Cardiac muscle cell (in vitro differentiated cells and primary cell): ENCODE measurements at regions not wholly inside any gene's neighbourhood (a gene's known extent, or its start where the extent isn't known, plus 50 kb on each side); places are given as distances from the start of the nearest gene placed in this dataset.
A peak's percentile ranks its signal among the peaks of the same experiment; 100 is the strongest.

ENCODE experiments used
- DNase-seq, 2 donors: peaks; one replicate each; pipeline versions ENCODE4 v3.0.0 to v3.0.0-alpha.2; 2010 to 2017; ENCODE audit warnings: low read depth in 1 of 2, low spot score in 1 of 2
- H3K27ac ChIP-seq: fragments of 200-600 bp; sonication (generic); 2 replicates; pipeline ENCODE4 v1.5.1; 2016
- H3K27me3 ChIP-seq: fragments of 200-600 bp; sonication (generic); 2 replicates; pipeline ENCODE4 v1.6.0; 2016; ENCODE audit warnings: control low read depth
- H3K36me3 ChIP-seq: fragments of 200-600 bp; sonication (generic); 2 replicates; pipeline ENCODE4 v1.5.1; 2016; ENCODE audit warnings: control low read depth
- H3K4me1 ChIP-seq: fragments of 200-600 bp; sonication (generic); 2 replicates; pipeline ENCODE4 v1.8.1; 2017; ENCODE audit warnings: low read depth, mild to moderate bottlenecking, mixed run types
- H3K4me3 ChIP-seq: fragments of 200-600 bp; sonication (generic); 2 replicates; pipeline ENCODE4 v1.5.1; 2016; ENCODE audit warnings: mild to moderate bottlenecking
- H3K9me3 ChIP-seq: fragments of 200-600 bp; sonication (generic); 2 replicates; pipeline ENCODE4 v1.5.1; 2017; ENCODE audit warnings: low read depth, mild to moderate bottlenecking, control low read depth
- CTCF ChIP-seq: IDR thresholded peaks from 2 replicates; pipeline ENCODE4 v1.5.1; 2012; ENCODE audit warnings: low read depth, mild to moderate bottlenecking, low read length

GRCh38 chr10:44769450-44769849 is 141.7 kb upstream of the TMEM72 start:
- Histone ChIP-seq H3K27me3 (no peaks in the 10 kb centered on the region), H3K36me3 (no peaks in the 10 kb centered on the region), H3K4me3 (no peak overlapping the region), H3K27ac (no peak overlapping the region), H3K9me3 (no peaks in the 10 kb centered on the region), H3K4me1 (no peaks in the 10 kb centered on the region)
- TF ChIP-seq CTCF: no peak
- DNase-seq: no peak

GRCh38 chr10:44771233-44771995 is 139.7 kb upstream of the TMEM72 start:
- no peak overlapping the region for H3K4me3 ChIP-seq
- H3K4me1 ChIP-seq: no peaks in the 10 kb centered on the region
- H3K9me3 ChIP-seq: no peaks in the 10 kb centered on the region
- no peak for DNase-seq
- no peak overlapping the region for H3K27ac ChIP-seq
- no peak for TF ChIP-seq CTCF
- H3K36me3 ChIP-seq: no peaks in the 10 kb centered on the region
- no peaks in the 10 kb centered on the region for H3K27me3 ChIP-seq

- Histone ChIP-seq H3K27me3 (no peaks in the 10 kb centered on the region), H3K4me3 (no peak overlapping the region), H3K9me3 (no peaks in the 10 kb centered on the region), H3K4me1 (no peaks in the 10 kb centered on the region), H3K36me3 (no peaks in the 10 kb centered on the region), H3K27ac (no peak overlapping the region)
- no peak for DNase-seq
- no peak for TF ChIP-seq CTCF
Observed at GRCh38 chr10:44773565-44773964, 137.6 kb upstream of the TMEM72 start.

GRCh38 chr10:44774676-44775401 is 136.3 kb upstream of the TMEM72 start:
- H3K36me3 ChIP-seq: no peaks in the 10 kb centered on the region
- no peak overlapping the region for H3K4me3 ChIP-seq
- peak in 1 of 2 donors; percentile 76 for DNase-seq
- H3K4me1 ChIP-seq: no peaks in the 10 kb centered on the region
- no peak overlapping the region for H3K27ac ChIP-seq
- no peaks in the 10 kb centered on the region for H3K27me3 ChIP-seq
- TF ChIP-seq CTCF: no peak
- no peaks in the 10 kb centered on the region for H3K9me3 ChIP-seq

- H3K9me3 ChIP-seq: no peaks in the 10 kb centered on the region
- TF ChIP-seq CTCF: no peak
- H3K4me1 ChIP-seq: no peaks in the 10 kb centered on the region
- H3K27ac ChIP-seq: no peak overlapping the region
- H3K36me3 ChIP-seq: no peaks in the 10 kb centered on the region
- DNase-seq: no peak
- no peaks in the 10 kb centered on the region for H3K27me3 ChIP-seq
- H3K4me3 ChIP-seq: no peak overlapping the region
Observed at GRCh38 chr10:44775402-44775741, 135.8 kb upstream of the TMEM72 start.
